M059J (cell line): ENCODE measurements at regions not wholly inside any gene's neighbourhood (a gene's known extent, or its start where the extent isn't known, plus 50 kb on each side); places are given as distances from the start of the nearest gene placed in this dataset.
A peak's percentile ranks its signal among the peaks of the same experiment; 100 is the strongest.

Experiments
- DNase-seq: peaks from one replicate; pipeline ENCODE4 v3.0.0-alpha.2; 2012; ENCODE audit warnings: low read depth

GRCh38 chr3:153313302-153313965 lies 151.4 kb downstream of the RAP2B start:
- no peak for DNase-seq

- no peak for DNase-seq
These were observed 152.0 kb downstream of the RAP2B start for GRCh38 chr3:153314038-153314437.

GRCh38 chr3:153315781-153316180 lies 153.8 kb downstream of the RAP2B start:
- DNase-seq, result no peak

- no peak for DNase-seq
These were observed 157.9 kb downstream of the RAP2B start for GRCh38 chr3:153319705-153320554.

- DNase-seq, result no peak
These were observed 158.6 kb downstream of the RAP2B start for GRCh38 chr3:153320585-153321128.

GRCh38 chr3:153328690-153329089 lies 166.7 kb downstream of the RAP2B start:
- DNase-seq, result no peak

GRCh38 chr3:153330901-153331300 lies 168.9 kb downstream of the RAP2B start:
- no peak for DNase-seq

DNA sequence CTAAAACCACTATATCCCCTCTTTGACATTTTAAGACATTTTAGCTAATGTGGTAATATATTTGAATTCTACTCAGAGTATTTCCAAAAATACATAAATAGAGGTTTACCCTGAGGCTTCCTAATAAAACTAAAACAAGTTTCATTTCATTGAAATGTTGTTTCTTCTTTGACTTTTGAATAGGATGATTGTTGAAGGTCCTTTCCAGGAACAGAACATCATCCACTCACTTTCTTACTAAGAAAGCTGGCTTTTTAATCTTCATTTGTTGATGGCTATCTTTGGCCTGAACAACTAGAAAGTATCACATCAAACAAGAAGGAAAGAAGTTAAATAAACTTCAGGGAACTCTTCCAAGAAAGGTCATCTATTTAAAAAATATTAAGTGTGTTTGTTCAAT lies 169.7 kb downstream of the RAP2B start:
- no peak for DNase-seq

DNA sequence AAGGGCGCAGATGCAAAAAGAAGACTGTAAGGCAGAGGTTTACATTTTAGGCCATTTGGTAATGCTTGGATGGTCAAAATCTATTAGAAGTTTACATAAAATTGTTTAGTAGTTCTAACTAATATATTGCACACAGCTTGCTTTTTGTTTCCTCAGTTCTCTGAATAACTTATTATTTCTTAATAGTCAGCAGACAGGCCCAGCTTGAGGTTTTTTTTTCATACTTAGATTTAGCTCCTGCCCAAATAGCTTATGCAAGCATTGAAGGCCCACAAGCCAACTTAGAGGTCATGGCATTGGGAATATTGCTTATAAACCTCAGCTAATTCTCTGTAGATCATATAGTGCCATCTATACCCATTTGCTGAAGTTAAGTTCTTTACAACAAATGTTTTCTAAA lies 172.5 kb downstream of the RAP2B start:
- DNase-seq, result no peak

DNA sequence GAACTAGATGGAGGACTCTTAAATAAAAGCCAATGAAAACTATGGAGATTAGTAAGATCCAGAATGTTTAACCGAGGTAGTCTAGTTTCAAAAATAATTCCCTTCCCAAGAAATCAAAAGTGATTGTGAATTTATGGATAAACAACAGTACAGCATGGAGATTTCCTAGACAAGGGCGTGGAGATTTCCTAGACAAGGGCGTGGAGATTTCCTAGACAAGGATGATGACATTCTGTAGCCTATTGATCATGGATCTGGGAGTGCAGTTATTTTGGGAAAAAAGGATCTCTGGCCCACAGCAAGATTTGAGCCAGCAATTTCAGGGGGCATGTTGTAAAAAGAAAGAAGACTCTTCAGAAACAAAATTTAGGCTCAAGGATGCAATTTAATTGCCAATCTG lies 175.3 kb downstream of the RAP2B start:
- DNase-seq, result no peak

DNA sequence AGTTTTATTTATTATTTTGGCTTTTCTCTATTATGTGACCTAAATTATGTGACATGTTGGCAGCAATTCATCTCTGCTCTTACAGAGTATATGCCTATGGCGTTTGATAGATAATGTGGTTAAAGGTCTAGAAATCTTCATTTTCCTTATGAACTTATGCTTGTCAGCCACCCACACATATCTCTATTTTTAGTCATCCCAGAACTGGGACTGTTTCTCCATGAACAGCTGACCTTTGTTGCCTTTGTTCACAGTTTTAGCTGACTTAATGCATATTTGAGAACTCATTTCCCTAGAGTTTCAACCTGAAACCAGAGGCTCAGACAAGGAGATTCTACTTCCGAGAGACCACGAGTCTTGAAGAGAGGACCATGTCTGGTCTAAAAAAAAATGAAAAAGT lies 176.5 kb downstream of the RAP2B start:
- peak; percentile 28 for DNase-seq

GRCh38 chr3:153339065-153339464 lies 177.0 kb downstream of the RAP2B start:
- DNase-seq, result no peak

DNA sequence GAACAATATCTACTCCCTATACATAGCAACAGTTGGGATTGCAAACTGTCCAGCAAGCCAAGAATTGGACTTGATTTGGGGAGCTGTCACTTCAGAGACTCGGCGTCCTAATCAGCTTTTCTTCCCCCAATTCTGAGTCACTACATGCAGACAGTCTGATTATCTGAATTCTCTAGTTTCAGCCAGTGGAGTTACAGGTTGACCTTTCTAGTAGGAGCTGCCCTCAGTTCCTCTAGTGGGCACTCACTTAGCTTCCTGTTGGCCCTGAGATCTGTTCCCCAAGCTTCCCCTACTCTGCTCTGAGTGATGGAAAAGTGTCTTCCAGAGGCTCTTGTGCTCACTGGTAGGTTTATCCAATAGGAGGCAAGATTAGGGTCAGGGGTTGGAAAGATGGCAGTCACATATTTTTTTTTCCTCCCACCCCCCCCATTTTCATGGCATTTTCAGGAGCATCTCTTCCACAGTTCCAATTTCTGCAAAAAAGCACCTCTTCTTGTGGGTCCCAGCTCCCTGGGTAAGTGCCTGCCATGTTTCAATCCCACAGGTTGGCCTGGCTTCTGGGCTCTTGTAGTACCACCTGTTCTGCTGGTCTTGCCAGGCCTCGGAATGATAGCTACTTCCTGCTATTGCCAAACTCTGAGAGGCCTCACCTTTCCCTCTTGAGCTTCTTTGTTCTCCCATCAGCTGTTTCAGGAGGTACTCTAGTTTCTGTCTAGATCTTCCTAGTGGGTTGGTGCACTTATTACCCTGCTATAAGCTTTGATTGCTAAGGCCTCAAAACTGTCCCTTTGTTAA lies 182.2 kb downstream of the RAP2B start:
- no peak for DNase-seq

GRCh38 chr3:153348457-153349107 lies 186.6 kb downstream of the RAP2B start:
- DNase-seq, result peak; percentile 27

GRCh38 chr3:153349108-153349499 lies 187.1 kb downstream of the RAP2B start:
- DNase-seq, result no peak

GRCh38 chr3:153350420-153350819 lies 188.4 kb downstream of the RAP2B start:
- peak; percentile 75 for DNase-seq

GRCh38 chr3:153354641-153355040 lies 192.6 kb downstream of the RAP2B start:
- DNase-seq, result no peak

DNA sequence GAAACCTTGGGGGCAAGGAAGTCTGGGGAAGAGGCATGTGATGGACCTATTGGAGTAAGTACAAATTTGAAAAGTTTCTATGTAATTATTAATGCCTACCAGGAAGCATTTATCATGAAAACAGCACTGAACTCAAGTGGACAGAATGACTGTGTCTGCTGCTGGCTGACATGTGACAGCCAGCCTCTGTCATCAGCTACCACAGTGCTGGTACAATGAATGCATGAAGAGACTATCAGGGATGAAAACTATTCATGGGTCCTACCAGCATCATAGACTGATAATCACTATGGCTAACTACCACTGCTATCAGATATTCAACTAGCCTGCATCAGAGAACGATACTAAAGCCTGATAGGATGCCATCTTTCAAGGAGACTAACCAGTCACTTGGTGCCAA lies 193.5 kb downstream of the RAP2B start:
- DNase-seq, result no peak

- peak; percentile 25 for DNase-seq
These were observed 194.9 kb downstream of the RAP2B start for GRCh38 chr3:153356908-153357307.

- peak; percentile 50 for DNase-seq
These were observed 195.4 kb downstream of the RAP2B start for GRCh38 chr3:153357436-153357835.

DNA sequence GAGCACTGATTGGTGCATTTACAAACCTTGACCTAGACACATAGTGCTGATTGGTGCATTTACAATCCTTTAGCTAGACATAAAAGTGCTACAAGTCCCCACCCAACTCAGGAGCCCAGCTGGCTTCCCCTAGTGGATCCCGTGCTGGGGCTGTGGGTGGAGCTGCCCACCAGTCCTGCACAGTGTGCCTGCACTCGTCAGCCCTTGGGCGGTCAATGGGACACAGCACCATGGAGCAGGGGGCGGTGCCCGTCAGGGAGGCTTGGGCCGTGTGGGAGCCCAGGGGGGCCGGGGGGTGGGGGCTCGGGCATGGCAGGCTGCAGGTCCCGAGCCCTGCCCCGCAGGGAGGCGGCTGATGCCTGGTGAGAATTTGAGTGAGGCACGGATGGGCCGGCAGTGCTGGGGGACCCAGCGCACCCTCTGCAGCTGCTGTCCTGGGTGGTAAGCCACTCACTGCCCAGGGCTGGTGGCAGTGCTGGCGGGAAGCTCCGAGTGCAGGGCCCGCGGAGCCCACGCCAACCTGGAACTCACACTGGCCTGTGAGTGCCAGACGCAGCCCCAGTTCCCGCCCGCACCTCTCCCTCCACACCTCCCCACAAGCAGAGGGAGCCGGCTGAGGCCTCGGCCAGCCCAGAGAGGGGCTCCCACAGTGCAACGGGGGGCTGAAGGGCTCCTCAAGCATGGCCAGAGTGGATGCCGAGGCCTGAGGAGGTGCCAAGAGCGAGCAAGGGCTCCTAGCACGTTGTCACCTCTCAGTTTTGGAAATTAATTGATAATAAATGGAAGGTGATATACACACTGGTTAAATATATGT lies 207.7 kb downstream of the RAP2B start:
- no peak for DNase-seq
